ENCODE measurements at regions not wholly inside any gene's neighbourhood (a gene's known extent, or its start where the extent isn't known, plus 50 kb on each side); places are given as distances from the start of the nearest gene placed in this dataset.

DNA sequence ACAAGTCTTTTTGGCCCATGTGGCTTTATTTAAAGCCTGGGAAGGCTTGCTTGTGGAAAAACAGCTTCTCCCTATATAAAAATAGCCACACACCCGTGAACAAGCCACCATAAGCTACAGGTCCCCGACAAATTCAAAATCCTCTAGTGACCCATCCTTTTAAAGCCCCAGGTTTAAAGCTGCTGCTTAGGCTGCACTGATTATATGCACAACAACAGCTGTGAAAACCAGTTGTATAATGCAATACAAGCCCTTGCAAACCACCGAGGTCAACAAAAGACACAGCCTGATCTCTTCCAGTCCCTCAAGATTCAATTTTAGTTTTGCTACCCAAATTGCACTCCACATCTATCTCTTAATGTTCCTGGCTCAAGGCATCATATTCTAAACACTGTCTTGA lies 186.0 kb upstream of the WDFY3 start:
- no peaks in the 10 kb centered on the region for H3K36me3 ChIP-seq (ENCODE audit: insufficient read depth, low read length)
- H3K4me1 ChIP-seq (ENCODE audit: control insufficient read depth, insufficient read depth, low read length, unreplicated experiment): peaks cover 22% of the 10 kb centered on the region
- H2AFZ ChIP-seq (ENCODE audit: low read length, unreplicated experiment): no peak overlapping the region
- H3K79me2 ChIP-seq (ENCODE audit: control insufficient read depth, insufficient read depth, low read length, unreplicated experiment): no peaks in the 10 kb centered on the region
- H3K27me3 ChIP-seq (ENCODE audit: insufficient read depth, low read length): no peaks in the 10 kb centered on the region
- no peak overlapping the region for H3K4me3 ChIP-seq (ENCODE audit: low read depth, low read length)
- H3K27ac ChIP-seq (ENCODE audit: low read depth, low read length): no peak overlapping the region

DNA sequence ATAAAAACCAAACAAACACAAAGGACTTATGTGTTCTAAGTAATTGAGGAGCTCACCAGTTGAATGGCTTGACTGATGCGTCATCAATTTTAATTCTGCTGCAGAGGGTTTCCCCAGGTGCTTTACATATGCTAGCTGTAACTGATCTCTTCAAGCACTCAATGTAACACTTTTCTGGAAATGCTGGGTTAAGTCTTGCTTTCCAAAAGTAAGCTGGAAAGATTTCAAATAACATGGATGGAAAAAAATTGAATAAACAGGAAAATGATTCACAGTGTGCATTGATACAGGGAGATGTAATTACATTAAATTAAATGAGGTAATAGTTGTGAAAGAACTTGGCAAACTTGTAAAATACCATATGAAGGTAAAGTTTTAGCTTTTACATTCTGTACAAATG lies 186.7 kb upstream of the WDFY3 start:
- Histone ChIP-seq H3K36me3 (ENCODE audit: insufficient read depth, low read length) (no peaks in the 10 kb centered on the region), H3K27ac (ENCODE audit: low read depth, low read length) (no peak overlapping the region), H3K4me1 (ENCODE audit: control insufficient read depth, insufficient read depth, low read length, unreplicated experiment) (peaks cover 22% of the 10 kb centered on the region), H3K4me3 (ENCODE audit: low read depth, low read length) (no peak overlapping the region), H2AFZ (ENCODE audit: low read length, unreplicated experiment) (no peak overlapping the region), H3K79me2 (ENCODE audit: control insufficient read depth, insufficient read depth, low read length, unreplicated experiment) (no peaks in the 10 kb centered on the region), H3K27me3 (ENCODE audit: insufficient read depth, low read length) (no peaks in the 10 kb centered on the region)

DNA sequence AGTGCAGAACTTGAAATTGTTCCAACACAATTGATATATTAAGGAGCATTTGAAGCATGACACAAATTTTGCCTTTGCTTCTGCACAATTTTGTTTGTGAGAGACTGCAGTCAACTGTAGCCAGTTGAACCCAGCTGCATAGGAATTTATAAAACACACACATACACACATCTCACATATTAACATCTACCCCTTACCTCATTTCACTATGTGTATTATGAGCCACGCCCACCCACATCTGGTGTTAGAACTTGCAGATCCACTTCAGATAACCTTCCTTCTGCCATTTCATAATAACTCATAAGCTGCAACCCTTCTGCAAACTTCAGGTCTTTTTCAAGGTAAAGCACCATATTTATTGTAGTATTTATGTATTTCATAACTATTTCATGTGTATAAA lies 188.1 kb upstream of the WDFY3 start:
- Histone ChIP-seq H3K27me3 (ENCODE audit: insufficient read depth, low read length) (no peaks in the 10 kb centered on the region), H3K4me1 (ENCODE audit: control insufficient read depth, insufficient read depth, low read length, unreplicated experiment) (peaks cover 17% of the 10 kb centered on the region), H3K36me3 (ENCODE audit: insufficient read depth, low read length) (no peaks in the 10 kb centered on the region), H3K79me2 (ENCODE audit: control insufficient read depth, insufficient read depth, low read length, unreplicated experiment) (no peaks in the 10 kb centered on the region), H3K4me3 (ENCODE audit: low read depth, low read length) (no peak overlapping the region), H2AFZ (ENCODE audit: low read length, unreplicated experiment) (no peak overlapping the region), H3K27ac (ENCODE audit: low read depth, low read length) (no peak overlapping the region)

- H3K36me3 ChIP-seq (ENCODE audit: insufficient read depth, low read length): no peaks in the 10 kb centered on the region
- H2AFZ ChIP-seq (ENCODE audit: low read length, unreplicated experiment): no peak overlapping the region
- H3K4me1 ChIP-seq (ENCODE audit: control insufficient read depth, insufficient read depth, low read length, unreplicated experiment): no peaks in the 10 kb centered on the region
- no peaks in the 10 kb centered on the region for H3K27me3 ChIP-seq (ENCODE audit: insufficient read depth, low read length)
- no peak overlapping the region for H3K4me3 ChIP-seq (ENCODE audit: low read depth, low read length)
- no peak overlapping the region for H3K27ac ChIP-seq (ENCODE audit: low read depth, low read length)
- H3K79me2 ChIP-seq (ENCODE audit: control insufficient read depth, insufficient read depth, low read length, unreplicated experiment): no peaks in the 10 kb centered on the region
Observed at GRCh38 chr4:85165808-85166207, 199.3 kb upstream of the WDFY3 start.

- no peak overlapping the region for H2AFZ ChIP-seq (ENCODE audit: low read length, unreplicated experiment)
- no peaks in the 10 kb centered on the region for H3K36me3 ChIP-seq (ENCODE audit: insufficient read depth, low read length)
- H3K27me3 ChIP-seq (ENCODE audit: insufficient read depth, low read length): no peaks in the 10 kb centered on the region
- H3K79me2 ChIP-seq (ENCODE audit: control insufficient read depth, insufficient read depth, low read length, unreplicated experiment): no peaks in the 10 kb centered on the region
- no peak overlapping the region for H3K27ac ChIP-seq (ENCODE audit: low read depth, low read length)
- no peak overlapping the region for H3K4me3 ChIP-seq (ENCODE audit: low read depth, low read length)
- no peaks in the 10 kb centered on the region for H3K4me1 ChIP-seq (ENCODE audit: control insufficient read depth, insufficient read depth, low read length, unreplicated experiment)
Observed at GRCh38 chr4:85166318-85166717, 199.8 kb upstream of the WDFY3 start.

DNA sequence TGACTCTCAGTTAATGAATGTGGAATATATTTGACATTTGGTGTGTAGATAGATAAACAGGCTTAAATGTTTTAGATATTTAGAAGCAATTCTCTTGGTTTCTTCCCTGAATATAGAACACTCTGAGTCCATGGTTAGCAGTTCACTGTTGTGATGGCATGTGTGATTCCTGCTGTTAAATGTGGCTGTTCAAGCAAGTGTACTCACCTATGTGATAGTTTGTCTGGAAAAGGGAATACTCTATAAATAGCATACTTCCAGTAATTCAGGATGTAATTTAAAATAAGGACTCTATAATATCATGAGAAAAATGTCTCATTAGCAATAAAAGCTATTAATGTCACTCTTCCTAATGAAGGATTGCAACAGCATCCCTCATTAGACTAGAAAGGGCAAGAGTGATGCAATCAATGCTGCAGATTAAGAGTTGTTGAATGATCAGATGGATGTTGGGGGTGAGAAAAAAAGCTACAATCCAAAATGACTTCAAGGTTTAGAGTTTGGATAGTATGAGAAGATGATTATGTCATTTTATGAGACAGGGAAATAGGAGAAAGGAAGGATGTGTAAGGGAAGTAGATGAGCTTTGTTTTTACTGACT lies 201.8 kb upstream of the WDFY3 start:
- Histone ChIP-seq H3K4me1 (ENCODE audit: control insufficient read depth, insufficient read depth, low read length, unreplicated experiment) (no peaks in the 10 kb centered on the region), H3K79me2 (ENCODE audit: control insufficient read depth, insufficient read depth, low read length, unreplicated experiment) (no peaks in the 10 kb centered on the region), H3K27me3 (ENCODE audit: insufficient read depth, low read length) (no peaks in the 10 kb centered on the region), H2AFZ (ENCODE audit: low read length, unreplicated experiment) (no peak overlapping the region), H3K36me3 (ENCODE audit: insufficient read depth, low read length) (no peaks in the 10 kb centered on the region), H3K4me3 (ENCODE audit: low read depth, low read length) (no peak overlapping the region), H3K27ac (ENCODE audit: low read depth, low read length) (no peak overlapping the region)

GRCh38 chr4:85170241-85170640 lies 203.8 kb upstream of the WDFY3 start:
- no peak overlapping the region for H3K27ac ChIP-seq (ENCODE audit: low read depth, low read length)
- no peaks in the 10 kb centered on the region for H3K79me2 ChIP-seq (ENCODE audit: control insufficient read depth, insufficient read depth, low read length, unreplicated experiment)
- no peaks in the 10 kb centered on the region for H3K4me1 ChIP-seq (ENCODE audit: control insufficient read depth, insufficient read depth, low read length, unreplicated experiment)
- no peak overlapping the region for H3K4me3 ChIP-seq (ENCODE audit: low read depth, low read length)
- no peak overlapping the region for H2AFZ ChIP-seq (ENCODE audit: low read length, unreplicated experiment)
- no peaks in the 10 kb centered on the region for H3K27me3 ChIP-seq (ENCODE audit: insufficient read depth, low read length)
- no peaks in the 10 kb centered on the region for H3K36me3 ChIP-seq (ENCODE audit: insufficient read depth, low read length)

DNA sequence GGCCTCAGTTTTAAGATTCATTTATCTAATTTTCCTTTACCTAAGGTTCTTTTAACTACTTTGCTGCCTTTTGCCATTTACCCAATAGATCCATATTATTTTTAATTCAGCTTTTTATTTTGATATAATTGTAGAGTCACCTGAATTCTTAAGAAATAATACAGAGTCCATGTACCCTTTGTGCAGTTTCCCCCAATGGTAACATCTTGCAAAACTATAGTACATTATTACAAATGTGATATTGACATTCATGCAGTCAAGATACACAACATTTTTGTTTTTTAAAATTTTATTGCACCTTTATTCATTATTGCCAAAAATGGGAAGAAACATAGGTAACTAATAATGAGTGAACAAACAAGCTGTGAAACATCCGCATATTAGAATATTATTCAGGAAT lies 208.7 kb upstream of the WDFY3 start:
- Histone ChIP-seq H3K27ac (ENCODE audit: low read depth, low read length) (no peak overlapping the region), H3K4me3 (ENCODE audit: low read depth, low read length) (no peak overlapping the region)

DNA sequence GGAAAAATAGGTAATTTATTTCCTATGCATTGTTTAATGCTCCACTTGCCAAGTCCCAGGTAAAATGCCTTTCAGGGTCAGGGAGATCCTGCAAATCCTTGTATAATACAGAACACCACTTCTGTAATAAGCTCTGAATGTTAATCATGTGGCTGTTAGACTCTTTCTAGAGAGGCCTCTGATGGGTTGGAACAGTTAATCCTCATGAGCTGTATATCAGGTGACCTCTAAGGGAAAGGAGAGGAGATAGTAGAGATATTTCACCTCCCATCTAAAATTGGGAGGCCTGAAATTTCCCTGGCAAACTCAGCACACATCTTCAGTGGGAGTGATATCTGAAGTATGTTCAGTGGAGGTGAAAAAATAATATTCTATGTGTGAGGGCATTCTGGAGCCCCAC lies 210.6 kb upstream of the WDFY3 start:
- Histone ChIP-seq H3K79me2 (ENCODE audit: control insufficient read depth, insufficient read depth, low read length, unreplicated experiment) (no peaks in the 10 kb centered on the region), H3K36me3 (ENCODE audit: insufficient read depth, low read length) (no peaks in the 10 kb centered on the region), H2AFZ (ENCODE audit: low read length, unreplicated experiment) (no peak overlapping the region), H3K4me1 (ENCODE audit: control insufficient read depth, insufficient read depth, low read length, unreplicated experiment) (no peaks in the 10 kb centered on the region), H3K27ac (ENCODE audit: low read depth, low read length) (no peak overlapping the region), H3K4me3 (ENCODE audit: low read depth, low read length) (no peak overlapping the region), H3K27me3 (ENCODE audit: insufficient read depth, low read length) (no peaks in the 10 kb centered on the region)

More for the DNA sequence above, 208.7 kb upstream of the WDFY3 start:
- Histone ChIP-seq H3K36me3 (ENCODE audit: insufficient read depth, low read length) (no peaks in the 10 kb centered on the region), H3K79me2 (ENCODE audit: control insufficient read depth, insufficient read depth, low read length, unreplicated experiment) (no peaks in the 10 kb centered on the region), H3K4me1 (ENCODE audit: control insufficient read depth, insufficient read depth, low read length, unreplicated experiment) (no peaks in the 10 kb centered on the region), H2AFZ (ENCODE audit: low read length, unreplicated experiment) (no peak overlapping the region), H3K27me3 (ENCODE audit: insufficient read depth, low read length) (no peaks in the 10 kb centered on the region)

DNA sequence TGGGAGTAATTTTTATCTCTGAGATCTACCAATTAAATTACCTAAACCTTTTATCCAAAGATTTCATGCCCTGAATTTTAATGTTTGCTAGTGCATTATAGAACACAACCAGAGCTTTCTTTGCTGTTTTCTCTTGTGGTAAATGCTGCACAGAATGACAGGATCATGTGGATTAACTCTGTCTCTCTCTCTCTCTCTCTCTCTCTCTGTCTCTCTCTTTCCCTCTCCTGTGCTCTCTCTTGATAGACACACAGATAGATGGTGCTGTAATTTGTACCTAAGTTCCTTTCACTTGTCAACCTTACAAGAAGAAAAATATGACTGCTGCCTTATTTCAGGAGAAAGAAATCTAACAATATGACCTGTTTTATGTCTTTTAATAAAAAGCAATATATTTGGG lies 211.2 kb upstream of the WDFY3 start:
- Histone ChIP-seq H3K27me3 (ENCODE audit: insufficient read depth, low read length) (no peaks in the 10 kb centered on the region), H3K36me3 (ENCODE audit: insufficient read depth, low read length) (no peaks in the 10 kb centered on the region), H3K27ac (ENCODE audit: low read depth, low read length) (no peak overlapping the region), H3K4me3 (ENCODE audit: low read depth, low read length) (no peak overlapping the region), H2AFZ (ENCODE audit: low read length, unreplicated experiment) (no peak overlapping the region), H3K79me2 (ENCODE audit: control insufficient read depth, insufficient read depth, low read length, unreplicated experiment) (no peaks in the 10 kb centered on the region), H3K4me1 (ENCODE audit: control insufficient read depth, insufficient read depth, low read length, unreplicated experiment) (no peaks in the 10 kb centered on the region)

DNA sequence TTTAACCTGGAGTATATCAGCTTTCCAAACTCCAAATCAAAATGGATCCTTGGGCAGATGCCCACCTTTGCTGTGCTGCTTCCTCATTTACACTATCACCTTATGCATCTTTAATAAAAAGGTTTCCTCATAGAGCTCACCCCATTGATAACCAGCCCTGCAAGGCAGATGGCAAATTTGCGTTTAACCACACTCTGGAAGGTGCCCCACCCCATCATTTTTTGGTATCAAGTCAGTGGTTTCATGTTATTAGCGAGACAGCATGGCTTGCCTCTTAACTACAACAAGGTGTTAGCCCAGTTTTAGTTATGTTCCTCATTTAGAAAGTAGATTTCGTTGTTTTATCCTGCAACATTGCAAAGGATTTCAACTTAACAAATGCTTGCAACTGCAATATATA lies 214.0 kb upstream of the WDFY3 start:
- H3K79me2 ChIP-seq (ENCODE audit: control insufficient read depth, insufficient read depth, low read length, unreplicated experiment): no peaks in the 10 kb centered on the region
- H3K4me3 ChIP-seq (ENCODE audit: low read depth, low read length): no peak overlapping the region
- H3K36me3 ChIP-seq (ENCODE audit: insufficient read depth, low read length): no peaks in the 10 kb centered on the region
- no peak overlapping the region for H2AFZ ChIP-seq (ENCODE audit: low read length, unreplicated experiment)
- no peaks in the 10 kb centered on the region for H3K4me1 ChIP-seq (ENCODE audit: control insufficient read depth, insufficient read depth, low read length, unreplicated experiment)
- H3K27me3 ChIP-seq (ENCODE audit: insufficient read depth, low read length): no peaks in the 10 kb centered on the region
- H3K27ac ChIP-seq (ENCODE audit: low read depth, low read length): no peak overlapping the region
